GM12878 (cell line): ENCODE measurements at regions not wholly inside any gene's neighbourhood (a gene's known extent, or its start where the extent isn't known, plus 50 kb on each side); places are given as distances from the start of the nearest gene placed in this dataset.

ENCODE experiments used
- ATAC-seq: fragments of 200-7000 bp; cut with Tn5 transposase; 3 replicates; pipeline ENCODE4 v1.9.1; 2020; ENCODE audit warnings: mild to moderate bottlenecking, moderate library complexity
- BruUV-seq: library from RNA; stranded (reverse); fragments of 400-500 nt; replicated peaks from 2 replicates; lab custom pipeline; 2021; lab: Mats Ljungman, UMichigan
- CTCF ChIA-PET: fragments of 300-600 bp; sonication (Branson Sonifier 250); formaldehyde crosslinking; extraction: SDS; loops from one replicate; lab custom pipeline; 2021; ENCODE audit warnings: inconsistent platforms; lab: Yijun Ruan, JAX
- POLR2A ChIA-PET: fragments of 350-600 bp; formaldehyde crosslinking; extraction: SDS; loops from one replicate; lab custom pipeline; 2021; ENCODE audit warnings: inconsistent platforms; lab: Charles Lee
- RAD21 ChIA-PET: fragments of 300-600 bp; sonication (Branson Sonifier 250); formaldehyde crosslinking; loops from one replicate; lab custom pipeline; 2023; ENCODE audit warnings: antibody characterized with exemption; ENCODE audit not compliant: unreplicated experiment; lab: Charles Lee
- SMC1A ChIA-PET: fragments of 300-600 bp; sonication (Branson Sonifier 250); formaldehyde crosslinking; loops from one replicate; lab custom pipeline; 2023; ENCODE audit not compliant: unreplicated experiment, uncharacterized antibody; lab: Charles Lee
- DNase-seq: peaks from one replicate; pipeline ENCODE4 v3.0.0-alpha.2; 2011; ENCODE audit warnings: low read depth, low spot score
- FAIRE-seq: peaks from 3 replicates; lab custom pipeline; 2011; peaks lifted over from hg19 to GRCh38; lab: Jason Lieb, UNC
- H2AFZ ChIP-seq: 2 replicates; pipeline ENCODE4 v1.6.0; 2011; ENCODE audit warnings: low read depth, low read length, control low read depth; ENCODE audit not compliant: control insufficient read depth
- H3K27ac ChIP-seq: 2 replicates; pipeline ENCODE4 v1.5.1; 2011; ENCODE audit warnings: control low read depth; ENCODE audit not compliant: control insufficient read depth, insufficient read depth
- H3K27me3 ChIP-seq, 2 experiments: replicated peaks in 1 of 2; 2 replicates each; pipeline versions ENCODE4 v1.6.0 to v1.6.1; 2011; ENCODE audit warnings: low read length in 1 of 2; ENCODE audit not compliant: control insufficient read depth in 2 of 2, insufficient read depth in 2 of 2
- H3K36me3 ChIP-seq, 2 experiments: 2 replicates each; pipeline ENCODE4 v1.5.1; 2011; ENCODE audit warnings: low read length in 1 of 2; ENCODE audit not compliant: control insufficient read depth in 2 of 2, insufficient read depth in 2 of 2
- H3K4me1 ChIP-seq: 2 replicates; pipeline ENCODE4 v1.6.1; 2011; ENCODE audit warnings: mild to moderate bottlenecking, low read length, moderate library complexity, mixed read lengths; ENCODE audit not compliant: control insufficient read depth, insufficient read depth
- H3K4me2 ChIP-seq: 2 replicates; pipeline ENCODE4 v1.6.0; 2011; ENCODE audit warnings: control low read depth; ENCODE audit not compliant: control insufficient read depth, insufficient read depth
- H3K4me3 ChIP-seq: fragments of 200-600 bp; sonication (generic); 2 replicates; pipeline ENCODE4 v1.5.1; 2016
- H3K79me2 ChIP-seq: 2 replicates; pipeline ENCODE4 v1.6.0; 2011; ENCODE audit warnings: low read length; ENCODE audit not compliant: control insufficient read depth, insufficient read depth
- H3K9ac ChIP-seq: 2 replicates; pipeline ENCODE4 v1.8.0; 2011; ENCODE audit warnings: low read length, control low read depth, mixed read lengths; ENCODE audit not compliant: control insufficient read depth, insufficient read depth
- H3K9me3 ChIP-seq: replicated peaks from 3 replicates; pipeline ENCODE4 v1.5.1; 2011; ENCODE audit warnings: mild to moderate bottlenecking, low read length; ENCODE audit not compliant: control insufficient read depth, insufficient read depth
- H4K20me1 ChIP-seq: 2 replicates; pipeline ENCODE4 v1.6.0; 2011; ENCODE audit not compliant: control insufficient read depth, insufficient read depth
- BCLAF1 ChIP-seq: fragments of 450-650 bp; IDR thresholded peaks from 2 replicates; pipeline ENCODE4 v1.6.1; 2017; ENCODE audit warnings: antibody characterized with exemption, mild to moderate bottlenecking, moderate library complexity
- BHLHE40 ChIP-seq, 2 experiments: fragments of 450-650 bp in 1 of 2; IDR thresholded peaks; 2 replicates each; pipeline ENCODE4 v1.6.1; 2011 to 2017; ENCODE audit warnings: low read depth in 2 of 2, borderline replicate concordance in 1 of 2, improper control_type of control experiment in 1 of 2, low read length in 1 of 2, mild to moderate bottlenecking in 1 of 2
- ESRRA ChIP-seq: IDR thresholded peaks from 2 replicates; pipeline ENCODE4 v1.6.1; 2012; ENCODE audit warnings: mild to moderate bottlenecking, low read length, improper control_type of control experiment
- GABPA ChIP-seq: IDR thresholded peaks from 2 replicates; pipeline ENCODE4 v1.6.1; 2014; ENCODE audit warnings: antibody characterized with exemption, low read depth, mild to moderate bottlenecking, inconsistent platforms
- MEF2A ChIP-seq: IDR thresholded peaks from 2 replicates; pipeline ENCODE4 v1.6.1; 2011; ENCODE audit warnings: low read depth, mild to moderate bottlenecking, low read length, moderate library complexity; ENCODE audit not compliant: insufficient read depth
- MYC ChIP-seq: IDR thresholded peaks from 2 replicates; pipeline ENCODE4 v1.6.1; 2011; ENCODE audit warnings: mild to moderate bottlenecking, low read length, moderate library complexity, inconsistent platforms; ENCODE audit not compliant: insufficient read depth, insufficient replicate concordance, insufficient read length, severe bottlenecking
- NR2F1 ChIP-seq: fragments of 450-650 bp; conservative IDR thresholded peaks from 2 replicates; pipeline ENCODE4 v1.6.1; 2017; ENCODE audit warnings: mild to moderate bottlenecking
- PAX8 ChIP-seq: fragments of 450-650 bp; IDR thresholded peaks from 2 replicates; pipeline ENCODE4 v1.6.1; 2017; ENCODE audit warnings: mild to moderate bottlenecking, moderate library complexity
- RELB ChIP-seq: fragments of 450-650 bp; IDR thresholded peaks from 2 replicates; pipeline ENCODE4 v1.6.1; 2017; ENCODE audit warnings: low read depth, mild to moderate bottlenecking, moderate library complexity
- SIX5 ChIP-seq: IDR thresholded peaks from 2 replicates; pipeline ENCODE4 v1.6.1; 2011; ENCODE audit warnings: mild to moderate bottlenecking, low read depth, low read length, moderate library complexity; ENCODE audit not compliant: severe bottlenecking
- WGBS: methylation state at CpG from one replicate; pipeline ENCODE4 v1.1.6; 2016; ENCODE audit warnings: low lambda C conversion rate; ENCODE audit not compliant: insufficient replicate concordance, insufficient coverage; ENCODE audit errors: missing lambda C conversion rate; 5-methylcytosine and 5-hydroxymethylcytosine counted together
- in situ Hi-C: fragments of 300-500 bp; cut with MboI; formaldehyde crosslinking; loops from 9 replicates; pipeline ENCODE4 v1.14.3; 2018; ENCODE audit warnings: mixed read lengths
- intact Hi-C: fragments of 100-400 bp; cut with micrococcal nuclease; formaldehyde crosslinking; loops from one replicate; pipeline ENCODE4 v1.14.2; 2022; ENCODE audit not compliant: unreplicated experiment

GRCh38 chr9:14499976-14500375 lies 186.0 kb upstream of the NFIB start:
- intact Hi-C loops (no loop called here), in situ Hi-C loops (no loop called here)
- no peak overlapping the region for H3K4me3 ChIP-seq
- no peak for DNase-seq
- TF ChIP-seq GABPA (no peak), NR2F1 (no peak), ESRRA (no peak), BHLHE40 (IDR thresholded peaks at IDR 0.05; ENCODE audit: borderline replicate concordance in 1 of 2, low read depth in 2 of 2, low read length in 1 of 2) (no peak), SIX5 (no peak), MYC (no peak), MEF2A (no peak), BCLAF1 (no peak), PAX8 (no peak), RELB (no peak)
- FAIRE-seq = no peak
- H3K4me1 ChIP-seq = no peaks in the 10 kb centered on the region
- ChIA-PET SMC1A (no interaction called here), RAD21 (no interaction called here), CTCF (no interaction called here), POLR2A (no interaction called here)
- H3K9me3 ChIP-seq = no peaks in the 10 kb centered on the region
- H2AFZ ChIP-seq = no peak overlapping the region
- H3K27me3 ChIP-seq = no peaks in the 10 kb centered on the region; a peak in 1 of 4 replicates
- no peak for ATAC-seq
- no peak overlapping the region for H3K27ac ChIP-seq
- WGBS = 50% methylated on average over 6 of the region's 6 CpGs
- no peaks in the 10 kb centered on the region for H4K20me1 ChIP-seq
- no TSS peak for BruUV-seq
- no peaks in the 10 kb centered on the region for H3K79me2 ChIP-seq
- H3K9ac ChIP-seq = no peak overlapping the region
- no peaks in the 10 kb centered on the region for H3K36me3 ChIP-seq
- no peak overlapping the region for H3K4me2 ChIP-seq
